GM12878 (cell line): ENCODE measurements at regions not wholly inside any gene's neighbourhood (a gene's known extent, or its start where the extent isn't known, plus 50 kb on each side); places are given as distances from the start of the nearest gene placed in this dataset.

ENCODE experiments used
- BACH1 ChIP-seq: fragments of 450-650 bp; IDR thresholded peaks from 2 replicates; pipeline ENCODE4 v1.6.1; 2017; ENCODE audit warnings: mild to moderate bottlenecking, borderline replicate concordance
- BCL3 ChIP-seq: IDR thresholded peaks from 2 replicates; pipeline ENCODE4 v1.6.1; 2011; ENCODE audit warnings: borderline replicate concordance, low read depth, mild to moderate bottlenecking, moderate library complexity, low read length; ENCODE audit not compliant: insufficient read depth, poor library complexity, severe bottlenecking
- CHD2 ChIP-seq: IDR thresholded peaks from 2 replicates; pipeline ENCODE4 v1.6.1; 2011; ENCODE audit warnings: low read depth, low read length, improper control_type of control experiment, borderline replicate concordance
- CTCF ChIP-seq, 3 experiments: IDR thresholded peaks in 2 of 3; conservative IDR thresholded peaks in 1 of 3; 2 replicates each; pipeline ENCODE4 v1.5.1; 2011; ENCODE audit warnings: low read depth in 3 of 3, low read length in 3 of 3, mild to moderate bottlenecking in 3 of 3, control low read depth in 2 of 3, moderate library complexity in 2 of 3, inconsistent platforms in 1 of 3, mixed read lengths in 1 of 3; ENCODE audit not compliant: control insufficient read depth in 2 of 3, insufficient read depth in 1 of 3; ENCODE audit errors: extremely low read depth in 1 of 3
- EP300 ChIP-seq, 2 experiments: fragments of 150-350 bp in 1 of 2; IDR thresholded peaks; 2 replicates each; pipeline ENCODE4 v1.6.1; 2011 to 2012; ENCODE audit warnings: low read depth in 2 of 2, low read length in 2 of 2, borderline replicate concordance in 1 of 2, improper control_type of control experiment in 1 of 2, inconsistent platforms in 1 of 2; ENCODE audit not compliant: control insufficient read depth in 1 of 2
- FOXM1 ChIP-seq: IDR thresholded peaks from 2 replicates; pipeline ENCODE4 v1.6.1; 2012; ENCODE audit warnings: low read depth, mild to moderate bottlenecking, inconsistent platforms, low read length, moderate library complexity
- IKZF1 ChIP-seq: fragments of 450-650 bp; conservative IDR thresholded peaks from 2 replicates; pipeline ENCODE4 v1.6.1; 2017; ENCODE audit warnings: antibody characterized with exemption, mild to moderate bottlenecking
- IRF4 ChIP-seq: IDR thresholded peaks from 2 replicates; pipeline ENCODE4 v1.6.1; 2011; ENCODE audit warnings: low read depth, low read length
- POLR2A ChIP-seq: IDR thresholded peaks from 2 replicates; pipeline ENCODE4 v1.6.1; 2011; ENCODE audit warnings: low read depth, mild to moderate bottlenecking, low read length
- RAD51 ChIP-seq: fragments of 450-650 bp; IDR thresholded peaks from 2 replicates; pipeline ENCODE4 v1.6.1; 2016; ENCODE audit warnings: moderate library complexity, mild to moderate bottlenecking, inconsistent platforms
- RELB ChIP-seq: fragments of 450-650 bp; IDR thresholded peaks from 2 replicates; pipeline ENCODE4 v1.6.1; 2017; ENCODE audit warnings: low read depth, mild to moderate bottlenecking, moderate library complexity
- RUNX3 ChIP-seq: IDR thresholded peaks from 2 replicates; pipeline ENCODE4 v1.6.1; 2012; ENCODE audit warnings: low read length, inconsistent platforms
- STAT1 ChIP-seq: fragments of 450-650 bp; conservative IDR thresholded peaks from 2 replicates; pipeline ENCODE4 v1.6.1; 2014; ENCODE audit warnings: antibody characterized with exemption, mild to moderate bottlenecking
- STAT3 ChIP-seq: IDR thresholded peaks from 2 replicates; pipeline ENCODE4 v1.6.1; 2011; ENCODE audit warnings: low read depth, low read length, improper control_type of control experiment
- TF ChIP-seq, protein P1 (sequence below): fragments of 450-650 bp; IDR thresholded peaks from 2 replicates; pipeline ENCODE4 v1.6.1; 2016; ENCODE audit warnings: mild to moderate bottlenecking
- TF ChIP-seq, protein P2 (sequence below): fragments of 450-650 bp; IDR thresholded peaks from 2 replicates; pipeline ENCODE4 v1.6.1; 2016; ENCODE audit warnings: mild to moderate bottlenecking
- TF ChIP-seq, protein P3 (sequence below): IDR thresholded peaks from 2 replicates; pipeline ENCODE4 v1.6.1; 2012; ENCODE audit warnings: low read length, inconsistent platforms

DNA sequence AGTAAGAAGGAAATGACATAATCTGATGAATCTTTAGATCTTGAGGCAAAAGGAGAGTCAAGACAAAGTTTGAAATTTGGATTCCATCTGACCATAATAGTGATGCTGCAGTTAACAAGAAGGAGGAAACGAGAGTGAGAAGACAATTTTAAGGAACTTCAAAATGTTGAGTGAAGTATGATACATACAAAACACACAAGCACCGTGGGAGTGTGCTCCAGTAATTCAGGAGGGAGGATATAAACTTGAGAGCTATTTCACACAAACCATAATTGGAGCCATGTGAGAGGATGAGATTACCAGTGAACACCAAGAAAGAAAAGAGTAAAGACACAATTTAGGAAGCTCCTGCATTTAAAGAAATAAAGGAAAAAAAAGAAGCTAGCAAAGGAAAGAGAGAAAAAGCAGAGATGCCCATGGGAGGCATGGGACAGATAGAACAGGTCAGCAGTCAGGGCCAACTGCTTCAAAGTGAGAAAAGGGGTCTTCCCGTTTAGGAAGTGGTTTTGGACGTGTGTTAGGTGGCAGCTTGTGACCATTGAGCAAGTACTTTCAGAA, 150.7 kb upstream of the SLC7A11 start (continued):
- TF ChIP-seq RAD51 (no peak), IKZF1 (peak; percentile 63), IRF4 (no peak), RUNX3 (peak; percentile 70), STAT3 (0 out of 2 replicates have a peak, but pooled peaks have one; percentile 17), BACH1 (no peak), FOXM1 (peak; percentile 36; the same call in 1 of the 2 replicates), BCL3 (peak; percentile 63), STAT1 (no peak), RELB (peak; percentile 83), CTCF (IDR thresholded peaks at IDR 0.05 in 2 of 3, conservative IDR thresholded peaks at IDR 0.05 in 1 of 3; ENCODE audit: control insufficient read depth in 2 of 3, extremely low read depth in 1 of 3, insufficient read depth in 1 of 3, low read depth in 3 of 3, low read length in 3 of 3) (no peak), POLR2A (no peak), EP300 (IDR thresholded peaks at IDR 0.05; ENCODE audit: borderline replicate concordance in 1 of 2, control insufficient read depth in 1 of 2, low read depth in 2 of 2, low read length in 2 of 2) (peak in 1 of 2 experiments; percentile 6; a peak in 1 of 4 replicates), CHD2 (0 out of 2 replicates have a peak, but pooled peaks have one; percentile 12)
- TF ChIP-seq, protein P1, sequence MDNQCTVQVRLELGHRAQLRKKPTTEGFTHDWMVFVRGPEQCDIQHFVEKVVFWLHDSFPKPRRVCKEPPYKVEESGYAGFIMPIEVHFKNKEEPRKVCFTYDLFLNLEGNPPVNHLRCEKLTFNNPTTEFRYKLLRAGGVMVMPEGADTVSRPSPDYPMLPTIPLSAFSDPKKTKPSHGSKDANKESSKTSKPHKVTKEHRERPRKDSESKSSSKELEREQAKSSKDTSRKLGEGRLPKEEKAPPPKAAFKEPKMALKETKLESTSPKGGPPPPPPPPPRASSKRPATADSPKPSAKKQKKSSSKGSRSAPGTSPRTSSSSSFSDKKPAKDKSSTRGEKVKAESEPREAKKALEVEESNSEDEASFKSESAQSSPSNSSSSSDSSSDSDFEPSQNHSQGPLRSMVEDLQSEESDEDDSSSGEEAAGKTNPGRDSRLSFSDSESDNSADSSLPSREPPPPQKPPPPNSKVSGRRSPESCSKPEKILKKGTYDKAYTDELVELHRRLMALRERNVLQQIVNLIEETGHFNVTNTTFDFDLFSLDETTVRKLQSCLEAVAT: peak; percentile 57; the same call in 1 of the 2 replicates
- TF ChIP-seq, protein P2, sequence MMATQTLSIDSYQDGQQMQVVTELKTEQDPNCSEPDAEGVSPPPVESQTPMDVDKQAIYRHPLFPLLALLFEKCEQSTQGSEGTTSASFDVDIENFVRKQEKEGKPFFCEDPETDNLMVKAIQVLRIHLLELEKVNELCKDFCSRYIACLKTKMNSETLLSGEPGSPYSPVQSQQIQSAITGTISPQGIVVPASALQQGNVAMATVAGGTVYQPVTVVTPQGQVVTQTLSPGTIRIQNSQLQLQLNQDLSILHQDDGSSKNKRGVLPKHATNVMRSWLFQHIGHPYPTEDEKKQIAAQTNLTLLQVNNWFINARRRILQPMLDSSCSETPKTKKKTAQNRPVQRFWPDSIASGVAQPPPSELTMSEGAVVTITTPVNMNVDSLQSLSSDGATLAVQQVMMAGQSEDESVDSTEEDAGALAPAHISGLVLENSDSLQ: no peak
- TF ChIP-seq, protein P3, sequence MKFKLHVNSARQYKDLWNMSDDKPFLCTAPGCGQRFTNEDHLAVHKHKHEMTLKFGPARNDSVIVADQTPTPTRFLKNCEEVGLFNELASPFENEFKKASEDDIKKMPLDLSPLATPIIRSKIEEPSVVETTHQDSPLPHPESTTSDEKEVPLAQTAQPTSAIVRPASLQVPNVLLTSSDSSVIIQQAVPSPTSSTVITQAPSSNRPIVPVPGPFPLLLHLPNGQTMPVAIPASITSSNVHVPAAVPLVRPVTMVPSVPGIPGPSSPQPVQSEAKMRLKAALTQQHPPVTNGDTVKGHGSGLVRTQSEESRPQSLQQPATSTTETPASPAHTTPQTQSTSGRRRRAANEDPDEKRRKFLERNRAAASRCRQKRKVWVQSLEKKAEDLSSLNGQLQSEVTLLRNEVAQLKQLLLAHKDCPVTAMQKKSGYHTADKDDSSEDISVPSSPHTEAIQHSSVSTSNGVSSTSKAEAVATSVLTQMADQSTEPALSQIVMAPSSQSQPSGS: peak; percentile 81
- TF ChIP-seq, all 136 proteins: peak for 25
